A549 (cell line): ENCODE measurements at regions not wholly inside any gene's neighbourhood (a gene's known extent, or its start where the extent isn't known, plus 50 kb on each side); places are given as distances from the start of the nearest gene placed in this dataset.

Source experiments
- ATAC-seq, 2 experiments: fragments of 200-7000 bp in 1 of 2; fragments of >200 bp in 1 of 2; cut with Nextera tagmentation in 1 of 2; cut with Tn5 transposase in 1 of 2; 3 replicates each; pipeline versions ENCODE4 v1.8.0 to v1.9.1; 2018 to 2020; ENCODE audit warnings: mild to moderate bottlenecking in 1 of 2, moderate library complexity in 1 of 2
- CTCF ChIA-PET: fragments of 300-600 bp; sonication (Branson Sonifier 250); formaldehyde crosslinking; extraction: SDS; loops from one replicate; lab custom pipeline; 2021; ENCODE audit warnings: antibody characterized with exemption, inconsistent platforms; lab: Yijun Ruan, JAX
- POLR2A ChIA-PET: fragments of 350-600 bp; formaldehyde crosslinking; extraction: SDS; loops from one replicate; lab custom pipeline; 2021; ENCODE audit warnings: antibody characterized with exemption, inconsistent platforms; lab: Yijun Ruan, JAX
- DNase-seq, 2 experiments: peaks; one replicate each; pipeline versions ENCODE4 v3.0.0 to v3.0.0-alpha.2; 2011 to 2016; ENCODE audit warnings: low read depth in 1 of 2, low spot score in 1 of 2
- FAIRE-seq: peaks from 2 replicates; lab custom pipeline; 2011; peaks lifted over from hg19 to GRCh38; lab: Jason Lieb, UNC
- H3K27ac ChIP-seq, 2 experiments: fragments of >200 bp; sonication (Bioruptor Twin); formaldehyde crosslinking; 3 replicates each; pipeline ENCODE4 v1.5.1; 2016 to 2017
- H3K4me1 ChIP-seq: fragments of >200 bp; sonication (Bioruptor Twin); formaldehyde crosslinking; 3 replicates; pipeline ENCODE4 v1.6.1; 2016
- H3K4me2 ChIP-seq: fragments of >200 bp; sonication (Bioruptor Twin); formaldehyde crosslinking; 3 replicates; pipeline ENCODE4 v1.6.1; 2016
- H3K4me3 ChIP-seq: fragments of >200 bp; sonication (Bioruptor Twin); formaldehyde crosslinking; 3 replicates; pipeline ENCODE4 v1.5.1; 2016
- H3K9me3 ChIP-seq: fragments of >200 bp; sonication (Bioruptor Twin); formaldehyde crosslinking; 3 replicates; pipeline ENCODE4 v1.6.1; 2016
- ATOH8 ChIP-seq: fragments of 250-450 bp; sonication (Bioruptor Pico); IDR thresholded peaks from 2 replicates; pipeline ENCODE4 v1.5.0; 2020; ENCODE audit warnings: low read depth, mild to moderate bottlenecking, moderate library complexity
- BCL3 ChIP-seq: fragments of >200 bp; sonication (Bioruptor Twin); formaldehyde crosslinking; IDR thresholded peaks from 3 replicates; pipeline ENCODE4 v1.6.1; 2016
- BHLHE40 ChIP-seq: IDR thresholded peaks from 2 replicates; pipeline ENCODE4 v1.6.1; 2012; ENCODE audit warnings: low read depth, low read length, inconsistent platforms
- CBX2 ChIP-seq: fragments of 200-600 bp; sonication (generic); IDR thresholded peaks from 2 replicates; pipeline ENCODE4 v1.6.1; 2016; ENCODE audit warnings: low read depth, mild to moderate bottlenecking, borderline replicate concordance
- CEBPB ChIP-seq, 2 experiments: fragments of >200 bp in 1 of 2; sonication (Bioruptor Twin) in 1 of 2; formaldehyde crosslinking in 1 of 2; IDR thresholded peaks; 2 replicates each; pipeline ENCODE4 v1.6.1; 2012 to 2016
- CTCF ChIP-seq: fragments of >200 bp; sonication (Bioruptor Twin); formaldehyde crosslinking; IDR thresholded peaks from 3 replicates; pipeline ENCODE4 v1.5.1; 2016
- EHMT2 ChIP-seq: fragments of 200-600 bp; sonication (generic); IDR thresholded peaks from 2 replicates; pipeline ENCODE4 v1.6.1; 2016; ENCODE audit warnings: antibody characterized with exemption, low read depth, mild to moderate bottlenecking, moderate library complexity
- FOSB ChIP-seq: fragments of 250-450 bp; sonication (Bioruptor Pico); IDR thresholded peaks from 2 replicates; pipeline ENCODE4 v1.5.0; 2020; ENCODE audit warnings: mild to moderate bottlenecking, moderate library complexity
- FOSL2 ChIP-seq, 2 experiments: fragments of 450-650 bp in 1 of 2; fragments of >200 bp in 1 of 2; sonication (Bioruptor Twin) in 1 of 2; formaldehyde crosslinking; IDR thresholded peaks; 2 replicates each; pipeline versions ENCODE4 v1.5.0 to v1.6.1; 2016 to 2020; ENCODE audit warnings: mild to moderate bottlenecking in 1 of 2, moderate library complexity in 1 of 2
- HES2 ChIP-seq: fragments of >200 bp; sonication (Bioruptor Twin); formaldehyde crosslinking; IDR thresholded peaks from 2 replicates; pipeline ENCODE4 v1.6.1; 2016
- HEYL ChIP-seq: fragments of 250-450 bp; sonication (Bioruptor Pico); IDR thresholded peaks from 2 replicates; pipeline ENCODE4 v1.8.0; 2021; ENCODE audit warnings: mild to moderate bottlenecking, moderate library complexity
- HOXA7 ChIP-seq: fragments of 250-450 bp; sonication (Bioruptor Pico); IDR thresholded peaks from 2 replicates; pipeline ENCODE4 v1.5.0; 2020; ENCODE audit warnings: mild to moderate bottlenecking, moderate library complexity
- JUNB ChIP-seq: fragments of >200 bp; sonication (Bioruptor Twin); formaldehyde crosslinking; IDR thresholded peaks from 2 replicates; pipeline ENCODE4 v1.6.1; 2016
- KDM1A ChIP-seq: fragments of 200-600 bp; sonication (generic); IDR thresholded peaks from 2 replicates; pipeline ENCODE4 v1.6.1; 2016; ENCODE audit warnings: low read depth, mild to moderate bottlenecking
- MAX ChIP-seq: IDR thresholded peaks from 2 replicates; pipeline ENCODE4 v1.6.1; 2012
- MAZ ChIP-seq: fragments of 150-350 bp; IDR thresholded peaks from 2 replicates; pipeline ENCODE4 v1.6.1; 2014; ENCODE audit warnings: antibody characterized with exemption, low read depth, low read length, borderline replicate concordance
- MYC ChIP-seq: IDR thresholded peaks from 2 replicates; pipeline ENCODE4 v1.6.1; 2012; ENCODE audit warnings: mild to moderate bottlenecking, inconsistent platforms, low read length, improper control_type of control experiment, borderline replicate concordance
- NPAS2 ChIP-seq: fragments of 250-450 bp; sonication (Bioruptor Pico); IDR thresholded peaks from 2 replicates; pipeline ENCODE4 v1.8.0; 2022; ENCODE audit warnings: mild to moderate bottlenecking, moderate library complexity, borderline replicate concordance
- POLR2AphosphoS2 ChIP-seq: conservative IDR thresholded peaks from 2 replicates; pipeline ENCODE4 v1.6.1; 2012; ENCODE audit warnings: low read length, improper control_type of control experiment, inconsistent platforms
- RARB ChIP-seq: fragments of 250-450 bp; sonication (Bioruptor Pico); IDR thresholded peaks from 2 replicates; pipeline ENCODE4 v1.8.0; 2021; ENCODE audit warnings: mild to moderate bottlenecking, moderate library complexity
- REST ChIP-seq: fragments of 200-600 bp; sonication (generic); IDR thresholded peaks from 2 replicates; pipeline ENCODE4 v1.6.1; 2016; ENCODE audit warnings: antibody characterized with exemption, mild to moderate bottlenecking, moderate library complexity
- TFCP2L1 ChIP-seq: fragments of 250-450 bp; sonication (Bioruptor Pico); IDR thresholded peaks from 2 replicates; pipeline ENCODE4 v1.5.0; 2021; ENCODE audit warnings: mild to moderate bottlenecking
- ZC3H11A ChIP-seq: fragments of 450-650 bp; IDR thresholded peaks from 2 replicates; pipeline ENCODE4 v1.6.1; 2014; ENCODE audit warnings: antibody characterized with exemption, mild to moderate bottlenecking
- ZFP36 ChIP-seq: fragments of 450-650 bp; IDR thresholded peaks from 2 replicates; pipeline ENCODE4 v1.6.1; 2014; ENCODE audit warnings: borderline replicate concordance; ENCODE audit not compliant: partially characterized antibody
- WGBS: methylation state at CpG from one replicate; pipeline ENCODE4 v1.1.6; 2017; ENCODE audit errors: missing lambda C conversion rate; 5-methylcytosine and 5-hydroxymethylcytosine counted together

- DNase-seq (no peak), ATAC-seq (no peak), FAIRE-seq (no peak)
- ChIA-PET POLR2A (no interaction called here), CTCF (interaction anchor here (1.6 kb wide), 1 partner anchor 440 kb away, joined by 7 read pairs; no protein-coding TSS in a partner anchor)
- no peak overlapping the region for H3K4me3 ChIP-seq
- no peak overlapping the region for H3K27ac ChIP-seq
- peaks cover 9% of the 10 kb centered on the region; the same call in 1 of the 3 replicates for H3K4me1 ChIP-seq
- no peaks in the 10 kb centered on the region for H3K9me3 ChIP-seq
- TF ChIP-seq MAX (no peak), CEBPB (IDR thresholded peaks at IDR 0.05) (no peak), NPAS2 (CRISPR knock-in tag) (no peak), HES2 (no peak), RARB (CRISPR knock-in tag) (no peak), KDM1A (no peak), ZFP36 (no peak), HEYL (CRISPR knock-in tag) (no peak), ATOH8 (CRISPR knock-in tag) (no peak)
- no peak overlapping the region for H3K4me2 ChIP-seq
- WGBS = 94% methylated on average over 6 of the region's 7 CpGs
These were observed 114.1 kb upstream of the PWP1 start for GRCh38 chr12:107571492-107571891.

GRCh38 chr12:107574691-107575090 lies 110.9 kb upstream of the PWP1 start:
- no peak overlapping the region for H3K27ac ChIP-seq
- no peaks in the 10 kb centered on the region for H3K4me1 ChIP-seq
- H3K4me3 ChIP-seq = no peak overlapping the region
- WGBS = 74% methylated on average over 4 of the region's 4 CpGs
- no peak for DNase-seq
- POLR2A ChIA-PET = no interaction called here
- no peak for FAIRE-seq
- CTCF ChIA-PET = interaction anchor here (1.4 kb wide), 1 partner anchor 16 kb away, joined by 3 read pairs; no protein-coding TSS in a partner anchor
- H3K9me3 ChIP-seq = no peaks in the 10 kb centered on the region
- no peak overlapping the region for H3K4me2 ChIP-seq
- TF ChIP-seq CBX2 = no peak
- no peak for TF ChIP-seq JUNB
- TF ChIP-seq ZC3H11A = no peak
- TF ChIP-seq HES2 = no peak
- TF ChIP-seq MAZ = no peak
- TF ChIP-seq EHMT2 = no peak
- no peak for TF ChIP-seq REST
- no peak for TF ChIP-seq TFCP2L1 (CRISPR knock-in tag)
- no peak for TF ChIP-seq KDM1A
- TF ChIP-seq HEYL (CRISPR knock-in tag) = no peak
- TF ChIP-seq POLR2AphosphoS2 = no peak
- no peak for TF ChIP-seq FOSL2 (IDR thresholded peaks at IDR 0.05)
- no peak for TF ChIP-seq FOSL2 (CRISPR knock-in tag; IDR thresholded peaks at IDR 0.05)
- TF ChIP-seq CTCF = no peak
- TF ChIP-seq MYC = no peak
- no peak for TF ChIP-seq BCL3
- no peak for TF ChIP-seq BHLHE40
- TF ChIP-seq FOSB (CRISPR knock-in tag) = no peak
- no peak for TF ChIP-seq HOXA7 (CRISPR knock-in tag)
- no peak for ATAC-seq
